Activated CD8-positive, alpha-beta memory T cell treated with anti-CD3 and anti-CD28 coated beads, Interleukin-2, amount 50 U/mL, for 48 hours (primary cell): ENCODE measurements at regions not wholly inside any gene's neighbourhood (a gene's known extent, or its start where the extent isn't known, plus 50 kb on each side); places are given as distances from the start of the nearest gene placed in this dataset.
"Not testable (repeated sequence)": the region's sequence is repeated elsewhere in the genome, so short reads cannot be mapped to it uniquely, and the experiment has no call there.

Source experiments
- DNase-seq: peaks from one replicate; pipeline ENCODE4 v3.0.0-alpha.2; 2020

DNA sequence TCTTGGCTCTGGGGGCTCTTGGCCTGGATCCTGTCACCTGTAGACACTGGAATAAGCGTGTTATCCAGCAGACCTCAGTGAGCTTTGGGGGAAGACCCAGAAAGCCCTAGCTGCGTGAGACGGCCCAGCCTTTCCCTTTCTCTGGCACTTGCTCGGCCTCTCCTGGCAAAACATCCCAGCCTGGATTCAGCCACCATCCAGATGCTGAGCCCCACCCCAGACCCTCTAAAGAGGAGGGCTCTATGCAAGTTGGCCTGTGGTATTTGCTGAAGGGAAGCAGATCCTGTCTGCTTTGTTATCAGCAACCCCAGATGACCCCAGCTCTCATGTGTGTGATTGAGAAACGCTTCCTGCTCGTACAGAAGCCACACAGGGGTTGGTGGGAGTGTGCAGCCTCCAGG is 267.2 kb downstream of the FAM43A start:
- DNase-seq: no peak

DNA sequence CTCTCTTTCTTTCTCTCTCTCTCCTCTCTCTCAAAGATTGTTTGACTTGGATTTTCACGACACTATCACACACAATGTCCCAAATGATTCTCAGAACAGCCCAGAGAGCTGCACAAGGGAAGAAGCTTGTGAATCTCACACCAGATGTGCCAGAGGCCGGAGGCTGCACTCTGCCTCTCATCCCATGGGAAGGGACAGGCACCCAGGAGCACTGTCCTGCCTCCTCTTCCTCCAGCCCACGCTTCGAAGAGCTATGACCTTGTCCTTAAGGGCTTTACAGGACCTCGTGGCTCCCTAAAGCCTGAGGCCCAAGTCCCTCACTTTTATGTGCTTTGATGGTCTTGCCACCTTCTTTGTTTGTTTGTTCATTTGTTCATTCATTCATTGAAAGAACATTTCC is 267.6 kb downstream of the FAM43A start:
- no peak for DNase-seq

DNA sequence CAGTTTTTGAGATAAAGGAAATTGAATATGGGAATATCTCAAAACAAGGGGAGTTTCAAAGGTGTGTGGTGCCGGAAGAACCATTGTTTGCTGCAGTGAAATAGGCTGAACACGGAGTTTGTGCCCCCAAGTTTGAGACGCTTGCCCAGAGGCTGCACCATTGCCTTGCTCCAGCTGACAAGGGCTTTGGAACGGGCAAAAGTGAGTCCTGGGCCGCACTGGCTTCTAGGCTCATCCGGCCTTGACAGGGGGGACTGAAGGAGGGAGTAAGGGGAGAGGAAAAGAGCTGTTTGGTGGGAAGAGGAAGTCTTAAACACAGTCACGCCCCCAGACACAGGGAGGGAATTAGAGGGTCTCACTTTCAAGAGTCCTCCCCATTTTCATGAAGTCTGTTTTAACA is 269.9 kb downstream of the FAM43A start:
- DNase-seq: no peak

DNA sequence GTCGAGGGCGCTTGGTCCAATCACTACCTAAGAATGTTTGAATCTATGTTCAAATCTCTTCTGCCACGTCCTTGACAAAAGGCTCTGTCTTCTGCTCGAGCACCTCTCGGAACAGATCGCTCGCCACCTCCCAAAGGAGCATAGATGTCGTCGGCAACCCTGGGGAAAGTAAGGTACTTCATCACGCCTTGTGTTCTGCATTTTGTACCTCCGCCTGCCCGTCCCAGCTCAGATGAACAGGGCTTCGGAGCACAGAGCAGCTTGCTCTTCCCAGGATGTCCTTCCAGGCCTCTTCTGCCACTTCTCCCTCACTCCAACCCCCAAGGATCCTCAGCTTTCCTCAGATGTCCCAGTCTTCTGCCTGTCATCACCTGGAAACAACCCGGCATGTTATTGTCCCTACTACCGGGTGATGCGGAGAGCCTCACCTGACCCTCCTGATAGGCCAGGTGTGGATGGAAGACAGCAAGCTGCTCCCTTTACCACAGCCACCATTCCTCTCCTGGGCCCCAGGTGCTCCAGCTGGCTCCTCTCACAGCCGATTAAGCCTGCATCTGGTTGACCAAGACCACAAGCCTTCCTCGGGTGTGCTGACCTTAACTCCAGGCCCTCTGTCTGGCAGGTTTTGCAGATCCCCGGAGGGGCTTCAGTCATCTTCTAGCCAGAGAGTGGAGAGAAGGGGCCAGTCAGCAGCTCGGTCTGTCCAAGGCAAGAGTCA is 270.5 kb downstream of the FAM43A start:
- DNase-seq: no peak

DNA sequence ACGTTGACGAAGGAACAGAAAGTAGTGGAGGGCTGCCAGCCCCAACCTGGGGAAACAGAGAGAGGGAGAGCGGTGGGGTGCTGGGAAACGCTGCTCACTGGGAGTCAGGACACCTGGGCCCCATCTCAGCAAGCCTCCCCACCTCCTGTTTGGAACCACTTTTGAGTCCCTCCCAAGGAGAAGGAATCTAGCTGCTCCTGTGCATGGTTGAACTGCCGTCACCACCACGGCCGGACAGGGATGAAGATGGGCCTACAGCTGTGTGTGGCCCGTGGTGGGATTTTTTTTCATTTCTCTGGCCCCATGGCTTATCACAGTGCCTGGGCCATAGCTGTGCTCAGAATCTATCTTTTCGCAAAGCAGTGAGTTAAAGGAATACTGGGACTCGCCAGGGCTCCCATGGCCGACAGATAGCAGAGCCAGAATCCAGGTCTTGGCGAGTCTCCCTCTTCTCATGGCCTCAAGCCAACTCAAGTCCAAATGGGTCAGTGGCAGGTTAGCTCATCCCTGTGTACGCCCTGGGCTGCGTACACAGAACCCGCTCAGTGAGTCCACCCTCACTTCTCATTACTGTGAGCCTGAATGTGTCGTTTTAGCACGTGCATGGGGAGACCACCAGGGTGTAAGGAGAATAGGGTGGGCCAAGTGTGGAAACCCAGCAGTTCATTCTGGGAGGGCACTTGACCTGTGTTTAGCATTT is 271.2 kb downstream of the FAM43A start:
- no peak for DNase-seq

DNA sequence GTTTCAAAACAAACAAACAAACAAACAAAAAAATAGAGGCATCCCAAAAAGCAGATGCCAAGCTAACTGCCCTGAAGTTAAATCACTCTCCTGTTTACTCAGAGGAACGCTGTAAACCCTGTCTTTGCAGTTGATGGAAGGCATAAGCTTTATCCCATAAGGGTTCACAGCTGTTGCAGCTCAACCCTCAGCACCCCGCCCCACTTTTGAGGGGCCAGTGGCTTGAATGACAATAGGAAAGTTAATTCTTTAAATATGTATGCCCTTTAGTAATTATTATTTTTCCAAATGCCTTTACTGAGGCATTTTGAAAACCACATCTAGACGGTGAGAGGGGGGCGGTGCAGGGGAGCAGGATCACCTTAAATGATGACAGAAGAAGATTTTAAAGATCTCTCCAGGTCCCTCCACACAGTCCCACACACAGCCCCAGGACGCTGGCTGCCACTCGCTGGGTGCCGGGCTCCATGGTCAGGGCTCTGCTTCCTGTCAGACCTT is 272.1 kb downstream of the FAM43A start:
- DNase-seq: no peak

DNA sequence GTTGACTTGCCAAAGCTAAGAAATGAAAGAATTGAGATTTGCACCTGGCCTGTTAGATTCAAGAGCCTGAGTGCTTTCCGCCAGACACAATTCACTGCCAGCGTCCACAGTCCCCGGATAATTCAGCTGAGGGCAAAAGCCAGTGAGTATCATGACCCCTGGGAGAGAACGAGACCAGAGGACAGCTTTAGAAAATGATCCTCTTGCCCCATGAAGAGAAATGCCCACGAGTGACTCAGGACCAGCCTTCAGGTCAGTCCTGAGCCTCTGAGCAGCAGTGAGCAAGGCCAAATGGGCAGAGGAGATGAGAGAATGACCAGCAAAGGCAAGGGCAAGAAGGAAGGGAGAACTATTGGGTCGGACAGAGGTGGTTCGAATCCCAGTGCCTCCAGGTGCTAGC is 273.5 kb downstream of the FAM43A start:
- DNase-seq: no peak

DNA sequence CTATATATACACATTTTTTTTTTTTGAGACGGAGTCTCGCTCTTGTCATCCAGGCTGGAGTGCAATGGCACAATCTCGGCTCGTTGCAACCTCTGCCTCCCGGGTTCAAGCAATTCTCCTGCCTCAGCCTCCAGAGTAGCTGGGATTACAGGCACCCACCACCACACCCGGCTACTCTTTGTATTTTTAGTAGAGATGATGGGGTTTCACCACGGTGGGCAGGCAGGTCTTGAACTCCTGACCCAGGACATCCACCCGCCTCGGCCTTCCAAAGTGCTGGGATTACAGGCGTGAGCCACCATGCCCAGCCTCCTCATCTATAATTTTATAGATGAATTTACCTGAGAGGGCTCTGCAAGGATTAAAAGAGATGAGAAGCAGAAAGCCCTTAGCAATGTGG is 274.0 kb downstream of the FAM43A start:
- DNase-seq: not testable (repeated sequence)

DNA sequence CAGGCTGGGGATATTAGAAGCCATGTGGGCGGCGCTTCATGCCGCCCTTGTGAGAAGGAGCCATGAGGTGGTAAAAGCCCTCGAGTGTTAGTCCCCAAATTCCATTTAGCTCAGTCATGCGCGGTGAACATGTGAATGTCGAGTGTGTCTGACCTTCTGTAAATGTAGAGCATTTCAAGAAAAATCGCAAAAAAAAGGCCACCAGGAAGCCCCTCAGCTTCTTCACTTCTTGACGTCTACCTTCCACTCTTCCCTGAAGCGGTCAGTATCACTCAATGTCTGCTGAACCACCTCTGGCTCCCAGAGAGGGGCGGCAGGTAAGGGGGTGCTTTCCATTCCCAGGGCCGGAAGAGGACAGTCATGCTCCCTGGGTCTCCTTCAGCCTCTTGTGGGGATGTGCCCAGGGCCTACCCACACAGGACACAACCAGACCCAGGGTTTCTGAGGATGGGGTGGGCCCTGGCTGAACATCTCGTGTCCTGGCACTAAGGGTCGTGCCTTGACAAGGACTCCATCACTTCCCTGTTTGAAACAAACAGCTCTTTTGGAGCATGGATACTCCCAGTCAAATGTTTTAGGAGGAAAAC is 274.9 kb downstream of the FAM43A start:
- no peak for DNase-seq

DNA sequence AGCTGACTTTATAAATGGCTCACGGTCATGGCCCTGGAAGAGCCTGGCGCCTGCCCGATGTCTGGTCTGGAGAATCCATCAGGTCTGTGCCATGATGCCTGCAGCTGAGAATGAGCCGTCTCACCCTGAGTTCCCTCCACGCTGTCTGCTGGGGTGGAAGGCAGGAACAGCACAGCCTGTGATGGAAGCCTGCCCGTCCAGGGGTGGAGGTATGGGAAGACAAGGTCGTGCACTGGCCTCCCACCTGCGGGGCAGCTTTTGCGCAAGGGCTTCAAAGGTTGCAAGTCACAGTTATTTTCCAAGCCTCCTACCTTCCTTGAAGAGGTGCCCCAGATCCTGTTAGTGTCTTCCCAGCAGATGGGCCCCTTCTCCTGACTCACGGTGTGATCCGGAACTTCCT is 275.5 kb downstream of the FAM43A start:
- no peak for DNase-seq

DNA sequence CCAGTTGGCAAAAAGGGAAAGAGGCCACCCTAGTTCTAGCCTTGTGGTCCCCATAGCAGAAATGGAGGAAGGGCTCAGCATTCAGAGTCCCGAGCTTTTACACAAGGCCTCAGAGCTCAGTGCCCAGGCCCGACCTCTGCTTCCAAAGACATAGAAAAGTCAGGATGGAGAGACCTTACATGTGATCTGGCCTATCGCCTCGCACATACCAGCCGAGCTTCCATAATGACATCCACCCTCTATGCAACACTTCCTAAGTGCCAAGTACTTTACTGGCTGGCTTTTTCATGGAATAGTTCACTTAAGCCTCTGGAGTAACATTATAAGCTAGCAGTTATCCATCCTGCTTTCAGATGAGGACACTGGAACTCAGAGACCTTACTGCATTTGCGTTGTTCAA is 275.9 kb downstream of the FAM43A start:
- no peak for DNase-seq

DNA sequence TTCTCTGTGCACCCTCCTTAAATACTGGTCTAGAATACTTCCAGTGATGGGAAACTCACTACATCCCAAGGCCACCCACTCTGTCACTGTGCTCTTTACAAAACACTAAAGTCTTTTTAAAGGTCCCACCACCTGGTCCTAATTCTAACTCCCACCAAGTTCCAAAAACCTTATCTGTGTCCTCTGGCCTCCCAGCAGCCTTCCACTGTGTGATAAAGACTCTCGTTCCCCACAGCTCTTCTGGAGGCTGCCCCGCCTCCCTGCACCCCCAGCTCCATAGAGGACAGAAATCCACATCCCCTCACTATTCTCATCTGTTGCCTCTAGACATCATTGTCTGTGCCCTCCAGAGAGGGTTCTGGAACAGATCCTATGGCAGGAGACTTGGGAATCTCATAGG is 276.4 kb downstream of the FAM43A start:
- DNase-seq: no peak

DNA sequence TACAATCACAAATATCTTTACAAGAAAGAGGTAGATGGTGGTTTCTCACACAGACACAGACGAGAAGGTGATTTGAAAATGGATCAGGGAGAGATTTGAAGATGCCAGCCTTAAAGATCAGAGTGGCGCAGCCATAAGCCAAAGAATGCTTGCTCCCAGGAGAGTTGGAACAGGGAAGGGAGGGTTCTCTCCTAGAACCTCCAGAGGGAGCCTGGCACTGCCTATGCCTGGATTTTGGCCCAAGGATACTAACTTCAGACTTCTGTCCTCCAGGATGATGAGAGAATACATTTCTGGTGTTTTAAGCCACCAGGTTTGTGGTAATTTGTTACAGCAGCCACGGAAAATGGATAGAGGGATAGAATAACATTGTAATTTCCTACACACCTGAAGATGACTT is 279.1 kb downstream of the FAM43A start:
- no peak for DNase-seq

DNA sequence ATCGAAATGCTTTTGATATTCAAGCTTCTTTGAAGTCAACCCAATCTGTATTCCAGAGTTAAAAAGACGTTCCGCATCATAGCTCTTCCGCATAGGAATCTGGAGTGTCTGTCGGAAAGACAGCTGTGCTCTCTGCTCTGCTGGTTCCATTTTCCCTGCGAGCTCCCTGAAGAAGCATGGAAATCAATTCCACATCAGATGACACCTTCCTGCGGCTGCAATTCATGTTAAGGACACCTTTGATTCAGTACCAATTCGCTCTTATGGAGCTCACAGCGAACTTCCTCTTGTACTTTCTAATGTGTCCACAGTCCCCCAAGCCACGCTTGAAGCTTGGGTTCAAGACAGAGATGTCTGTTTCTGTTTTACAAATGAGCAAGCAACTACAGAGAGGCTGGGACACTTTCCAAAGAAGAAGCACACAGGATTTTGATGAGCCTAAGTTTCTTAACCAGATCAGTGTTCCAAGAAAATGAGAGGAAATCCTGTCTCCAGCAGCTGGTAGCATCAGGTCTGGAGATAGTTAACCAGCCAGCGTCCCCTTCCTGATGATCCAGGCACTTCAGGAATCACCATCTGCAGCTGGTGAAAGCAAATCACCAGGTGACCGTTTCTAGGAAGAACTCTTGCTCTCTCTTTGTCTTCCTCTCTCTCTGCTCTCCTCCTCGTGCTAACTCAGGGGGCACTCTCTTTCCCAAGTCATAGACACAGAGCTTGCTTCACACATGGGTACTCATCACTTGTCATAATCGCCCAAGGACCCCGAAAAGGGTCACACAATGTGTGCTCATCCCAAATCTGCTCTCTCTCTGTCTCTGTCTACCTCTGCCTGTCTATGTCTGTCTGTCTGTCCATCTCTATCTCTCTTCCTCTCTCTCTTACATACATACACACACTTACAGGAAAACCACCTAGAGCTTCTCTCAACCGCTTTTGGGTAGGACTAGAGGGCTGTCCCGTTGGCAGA is 281.8 kb downstream of the FAM43A start:
- no peak for DNase-seq

DNA sequence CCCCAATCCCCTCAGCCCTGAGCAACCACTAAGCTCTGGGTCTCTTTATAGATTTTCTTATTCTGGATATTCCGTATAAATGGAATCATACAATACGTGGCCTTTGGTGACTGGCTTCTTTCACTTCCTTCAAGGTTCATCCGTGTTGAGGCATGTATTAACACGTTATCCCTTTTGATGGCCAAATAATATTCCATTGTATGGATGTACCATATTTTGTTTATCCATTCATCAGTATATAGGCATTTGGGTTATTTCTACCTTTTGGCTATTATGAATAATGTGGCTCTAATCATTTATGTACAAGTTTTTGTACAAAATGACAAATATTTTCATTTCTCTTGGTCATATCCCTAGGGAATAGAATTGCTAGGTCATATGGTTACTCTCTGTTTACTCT is 284.4 kb downstream of the FAM43A start:
- DNase-seq: no peak

DNA sequence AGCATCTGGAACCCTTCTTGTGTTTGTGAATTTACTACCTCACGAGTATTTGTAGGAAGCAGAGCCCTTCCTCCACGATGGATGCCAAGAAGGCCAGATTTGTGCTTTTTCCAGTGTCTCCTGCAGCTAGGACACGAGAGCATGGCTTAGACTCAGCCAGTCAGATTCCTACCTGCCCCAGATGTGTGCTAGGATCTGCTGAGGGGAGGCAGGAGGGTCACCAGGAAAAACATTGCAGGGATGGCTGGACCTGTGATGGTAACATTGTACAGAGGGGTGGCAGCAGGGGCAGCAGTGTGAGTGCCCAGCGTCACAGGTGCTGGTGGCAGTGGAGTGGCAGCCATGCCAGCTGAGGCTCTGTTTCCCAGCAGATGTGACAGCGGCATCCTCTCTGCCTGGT is 285.3 kb downstream of the FAM43A start:
- no peak for DNase-seq

DNA sequence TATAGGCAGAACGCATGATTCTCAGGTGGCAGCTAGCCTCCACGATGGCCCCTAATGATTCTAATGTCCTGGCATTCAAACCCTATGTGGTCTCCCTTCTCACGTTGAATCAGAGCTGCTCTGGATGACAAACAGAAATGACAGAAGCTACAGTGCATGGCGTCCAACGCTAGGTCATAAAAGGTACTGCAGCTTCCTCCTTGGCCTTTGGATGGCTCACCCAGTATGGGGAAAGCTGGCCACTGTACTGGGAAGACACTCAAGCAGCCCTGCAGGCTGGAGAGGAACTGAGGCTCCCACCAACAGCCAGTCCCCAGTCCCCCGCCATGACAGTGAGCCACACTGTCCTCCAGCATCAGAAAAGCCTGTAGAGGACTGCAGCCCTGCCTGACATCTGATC is 286.3 kb downstream of the FAM43A start:
- no peak for DNase-seq

DNA sequence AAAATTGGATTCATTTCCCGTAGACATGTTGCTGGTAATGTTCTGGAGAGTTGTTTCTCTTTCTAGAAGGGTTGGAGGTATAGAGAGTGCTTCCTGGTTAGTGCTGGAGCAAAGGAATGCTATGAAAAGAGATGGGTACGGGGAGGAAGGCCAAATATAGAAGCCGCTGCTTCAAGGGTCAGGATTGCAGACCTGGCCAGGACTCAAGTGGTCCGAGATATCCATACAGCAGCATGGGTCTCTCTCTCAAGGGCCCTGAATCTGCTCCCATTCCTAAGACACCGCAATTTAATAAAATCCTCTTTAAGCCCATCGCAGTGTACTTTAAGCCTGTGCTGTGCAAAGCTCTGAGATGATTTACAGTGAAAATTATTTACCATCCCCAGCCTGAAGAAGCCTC is 287.0 kb downstream of the FAM43A start:
- DNase-seq: no peak

DNA sequence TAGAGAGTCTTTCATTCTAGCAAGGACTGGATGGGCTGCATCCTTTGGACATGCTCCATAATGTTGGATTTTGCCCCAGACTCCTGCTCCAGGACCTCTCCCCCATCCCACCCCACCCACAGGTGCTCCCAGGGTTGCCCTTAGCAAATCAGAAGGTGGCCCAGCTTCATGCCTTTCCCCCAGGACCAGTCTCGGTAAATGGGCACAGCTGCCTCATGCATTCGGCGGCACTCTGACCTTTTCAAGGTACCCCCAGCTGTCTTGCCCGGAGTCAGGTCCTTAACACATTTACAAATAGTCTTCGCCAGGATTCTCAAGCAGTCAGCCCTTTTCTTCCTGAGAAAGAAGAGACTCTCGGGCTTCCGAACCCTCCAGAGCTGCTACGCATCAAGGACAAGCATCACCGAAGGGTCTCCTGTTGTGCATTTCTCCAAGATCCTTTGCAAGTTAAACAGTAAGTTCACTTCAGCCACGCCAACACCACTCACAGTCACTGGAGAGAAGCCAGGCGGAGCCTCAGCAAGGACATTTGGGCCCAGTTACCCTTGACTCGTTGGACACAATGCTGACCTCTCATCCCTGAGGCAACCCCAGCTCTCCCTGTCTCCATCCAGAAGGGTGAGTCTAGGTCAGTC is 287.8 kb downstream of the FAM43A start:
- DNase-seq: no peak

DNA sequence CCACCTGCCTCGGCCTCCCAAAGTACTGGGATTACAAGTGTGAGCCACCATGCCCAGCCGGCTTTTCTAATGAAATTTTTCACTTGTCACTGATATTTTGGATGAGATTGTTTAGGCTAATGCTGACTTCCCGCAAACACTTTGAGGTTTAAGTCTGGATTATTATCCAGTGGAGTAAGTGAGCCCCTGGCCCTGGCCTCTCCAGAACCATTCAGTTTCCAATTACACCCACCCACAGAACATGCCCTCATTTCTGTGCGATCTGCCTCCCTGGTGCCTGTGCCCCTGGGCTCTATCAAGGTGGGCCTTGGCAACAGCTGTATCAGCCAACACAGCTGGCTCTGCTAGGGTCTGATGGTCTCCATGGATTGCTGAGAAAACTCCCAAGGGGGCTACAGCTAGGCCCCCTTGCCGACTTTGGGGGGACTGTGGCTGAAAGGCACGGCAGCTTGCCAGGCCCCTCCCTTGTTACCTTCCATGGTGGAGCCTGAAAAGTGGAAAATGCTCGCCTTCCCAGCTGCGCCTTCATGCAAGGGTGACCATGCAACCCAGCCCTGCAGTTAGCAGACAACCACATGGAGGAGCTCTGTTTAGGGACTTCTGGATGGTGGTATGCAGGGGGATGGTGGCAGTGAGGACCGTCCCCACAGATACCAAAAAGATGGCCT is 288.9 kb downstream of the FAM43A start:
- no peak for DNase-seq

DNA sequence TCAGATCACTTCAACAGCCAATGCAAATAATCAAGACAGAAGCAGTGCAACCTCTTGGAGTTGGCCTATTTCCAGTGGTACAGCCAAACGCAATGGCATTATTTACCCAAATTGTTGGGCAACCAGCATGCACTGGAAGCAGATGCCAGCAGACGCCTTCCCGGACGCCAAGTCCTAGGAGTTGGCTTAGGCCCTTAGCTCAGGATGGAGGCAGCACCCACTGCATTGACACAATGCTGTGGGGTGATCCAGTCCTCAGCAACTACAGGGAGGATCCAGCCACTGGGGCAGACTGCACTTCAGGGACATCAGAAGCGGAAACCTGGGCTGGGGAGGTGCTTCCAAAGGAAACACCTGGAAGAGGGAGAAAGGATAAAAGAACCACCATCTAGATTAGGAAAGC is 290.4 kb downstream of the FAM43A start:
- DNase-seq: no peak

DNA sequence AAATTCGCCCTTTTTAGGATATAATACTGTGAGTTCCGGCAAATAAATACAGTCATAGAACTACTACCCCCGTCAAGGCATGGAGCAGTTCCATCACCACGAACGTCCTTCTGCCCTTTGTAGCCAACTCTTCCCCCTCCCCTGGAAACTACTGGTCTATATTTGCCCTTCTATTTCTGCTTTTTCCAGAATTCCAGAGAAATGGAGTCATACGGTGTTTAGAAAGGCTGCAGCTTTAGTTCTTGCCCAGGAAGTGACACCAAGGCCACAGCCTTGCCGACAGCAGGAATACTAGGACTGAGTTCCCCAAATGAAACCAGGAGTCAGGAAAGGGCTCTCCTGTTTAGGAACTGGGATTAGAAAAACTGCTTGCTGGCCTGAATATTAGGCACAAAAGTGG is 291.2 kb downstream of the FAM43A start:
- DNase-seq: no peak
